RWPE2 (cell line): ENCODE measurements at regions not wholly inside any gene's neighbourhood (a gene's known extent, or its start where the extent isn't known, plus 50 kb on each side); places are given as distances from the start of the nearest gene placed in this dataset.

Source experiments
- ATAC-seq: fragments of 200-7000 bp; cut with Tn5 transposase; 3 replicates; pipeline ENCODE4 v1.9.1; 2021; ENCODE audit warnings: low read depth
- DNase-seq: peaks from one replicate; pipeline ENCODE4 v3.0.0-alpha.2; 2020; ENCODE audit warnings: low spot score
- H3K27ac ChIP-seq: fragments of 450-650 bp; 2 replicates; pipeline ENCODE4 v1.5.1; 2017; ENCODE audit warnings: mild to moderate bottlenecking; ENCODE audit not compliant: poor library complexity, severe bottlenecking
- H3K27me3 ChIP-seq: fragments of 250-450 bp; sonication (Bioruptor Pico); 2 replicates; pipeline ENCODE4 v1.5.1; 2021; ENCODE audit warnings: mild to moderate bottlenecking, moderate library complexity; ENCODE audit not compliant: insufficient read depth, poor library complexity, severe bottlenecking
- H3K36me3 ChIP-seq: fragments of 250-450 bp; sonication (Bioruptor Pico); 2 replicates; pipeline ENCODE4 v1.5.1; 2020; ENCODE audit warnings: low read depth, mild to moderate bottlenecking, moderate library complexity
- H3K4me1 ChIP-seq: fragments of 250-450 bp; sonication (Bioruptor Pico); 2 replicates; pipeline ENCODE4 v1.5.1; 2021; ENCODE audit warnings: mild to moderate bottlenecking, moderate library complexity; ENCODE audit not compliant: insufficient read depth, poor library complexity, severe bottlenecking
- H3K4me3 ChIP-seq: fragments of 250-450 bp; sonication (Bioruptor Pico); 2 replicates; pipeline ENCODE4 v1.5.1; 2021; ENCODE audit warnings: mild to moderate bottlenecking, moderate library complexity; ENCODE audit not compliant: severe bottlenecking
- H3K9me3 ChIP-seq: fragments of 250-450 bp; sonication (Bioruptor Pico); 2 replicates; pipeline ENCODE4 v1.5.1; 2021; ENCODE audit warnings: mild to moderate bottlenecking, moderate library complexity; ENCODE audit not compliant: severe bottlenecking
- TF ChIP-seq, protein P1 (sequence below): fragments of 450-650 bp; IDR thresholded peaks from one replicate; pipeline ENCODE4 v1.5.1; 2017; ENCODE audit warnings: mild to moderate bottlenecking, moderate library complexity; ENCODE audit not compliant: poor library complexity, severe bottlenecking

DNA sequence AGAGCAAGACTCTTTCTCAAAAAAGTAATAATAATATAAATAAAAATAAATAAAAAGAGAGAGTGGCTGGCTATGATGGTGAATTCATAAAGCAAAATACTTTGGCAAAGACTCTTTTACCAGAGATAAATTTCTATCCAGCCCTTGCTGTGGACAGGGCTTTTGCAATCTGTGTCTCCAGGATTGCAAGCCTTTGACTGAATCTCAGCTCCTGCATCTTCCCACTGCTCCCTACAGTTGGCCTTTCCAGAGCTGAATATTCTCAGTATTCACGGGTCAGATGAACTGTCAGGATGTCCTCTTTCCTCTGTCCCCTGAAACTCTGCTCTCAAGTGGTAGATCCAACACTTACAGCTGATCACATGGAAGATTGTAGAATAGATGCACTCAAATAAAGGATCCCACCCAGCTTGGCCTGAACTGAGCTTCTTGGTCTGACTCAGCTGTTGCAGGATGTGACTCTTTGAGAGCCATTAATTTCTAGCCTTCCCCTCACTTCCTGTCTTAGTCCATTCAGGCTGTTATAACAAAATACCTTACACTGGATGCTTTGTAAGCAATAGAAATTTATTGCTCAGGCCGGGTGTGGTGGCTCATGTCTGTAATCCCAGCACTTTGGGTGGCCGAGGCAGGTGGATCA, 123.4 kb upstream of the GUCY1A1 start:
- Histone ChIP-seq H3K27me3 (no peaks in the 10 kb centered on the region), H3K36me3 (no peaks in the 10 kb centered on the region), H3K9me3 (no peaks in the 10 kb centered on the region), H3K4me3 (no peak overlapping the region), H3K27ac (peak overlapping the region; percentile 3), H3K4me1 (no peaks in the 10 kb centered on the region)
- peak; percentile 85; the same call in 2 of the 3 replicates for ATAC-seq
- TF ChIP-seq, protein P1, sequence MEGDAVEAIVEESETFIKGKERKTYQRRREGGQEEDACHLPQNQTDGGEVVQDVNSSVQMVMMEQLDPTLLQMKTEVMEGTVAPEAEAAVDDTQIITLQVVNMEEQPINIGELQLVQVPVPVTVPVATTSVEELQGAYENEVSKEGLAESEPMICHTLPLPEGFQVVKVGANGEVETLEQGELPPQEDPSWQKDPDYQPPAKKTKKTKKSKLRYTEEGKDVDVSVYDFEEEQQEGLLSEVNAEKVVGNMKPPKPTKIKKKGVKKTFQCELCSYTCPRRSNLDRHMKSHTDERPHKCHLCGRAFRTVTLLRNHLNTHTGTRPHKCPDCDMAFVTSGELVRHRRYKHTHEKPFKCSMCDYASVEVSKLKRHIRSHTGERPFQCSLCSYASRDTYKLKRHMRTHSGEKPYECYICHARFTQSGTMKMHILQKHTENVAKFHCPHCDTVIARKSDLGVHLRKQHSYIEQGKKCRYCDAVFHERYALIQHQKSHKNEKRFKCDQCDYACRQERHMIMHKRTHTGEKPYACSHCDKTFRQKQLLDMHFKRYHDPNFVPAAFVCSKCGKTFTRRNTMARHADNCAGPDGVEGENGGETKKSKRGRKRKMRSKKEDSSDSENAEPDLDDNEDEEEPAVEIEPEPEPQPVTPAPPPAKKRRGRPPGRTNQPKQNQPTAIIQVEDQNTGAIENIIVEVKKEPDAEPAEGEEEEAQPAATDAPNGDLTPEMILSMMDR, result no peak
- no peak for DNase-seq

DNA sequence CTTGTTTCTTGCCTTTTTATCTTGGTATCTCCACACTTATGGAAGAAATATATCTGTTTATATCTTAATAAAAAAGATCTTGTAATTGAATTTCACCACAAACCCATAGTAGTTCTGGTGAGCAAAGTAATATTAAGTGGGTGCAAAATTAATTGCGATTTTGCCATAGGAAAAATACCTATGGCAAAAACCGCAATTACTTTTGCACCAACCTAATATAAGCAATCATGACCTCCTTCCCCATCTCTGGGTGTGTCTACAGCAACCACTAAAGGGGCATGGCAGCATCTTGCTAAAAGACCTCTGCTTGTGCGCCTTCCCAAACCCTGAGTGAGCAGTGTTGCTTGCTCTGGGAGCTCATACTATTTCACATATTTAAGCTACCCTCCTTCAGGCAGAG, 124.2 kb upstream of the GUCY1A1 start:
- Histone ChIP-seq H3K27me3 (no peaks in the 10 kb centered on the region), H3K4me1 (no peaks in the 10 kb centered on the region), H3K36me3 (no peaks in the 10 kb centered on the region), H3K27ac (no peak overlapping the region), H3K4me3 (no peak overlapping the region), H3K9me3 (no peaks in the 10 kb centered on the region)
- DNase-seq (no peak), ATAC-seq (no peak)
- TF ChIP-seq, protein P1, result no peak

DNA sequence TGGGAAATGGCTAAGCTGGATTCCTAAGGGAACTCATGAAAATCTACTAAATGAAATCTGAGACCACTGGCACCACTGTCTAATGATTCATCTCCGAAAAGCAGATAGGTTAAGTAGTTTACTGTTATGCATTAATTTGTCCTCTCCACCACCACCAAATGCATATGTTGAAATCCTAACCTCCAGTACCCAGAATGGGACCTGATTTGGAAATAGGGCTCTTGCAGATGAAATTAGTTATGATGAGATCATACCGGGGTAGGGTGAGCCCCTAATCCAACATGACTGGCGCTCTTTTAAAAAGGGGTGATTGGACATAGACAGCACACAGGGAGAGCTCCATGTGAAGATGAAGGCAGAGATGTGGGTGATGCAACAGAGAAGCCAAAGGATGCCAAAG, 124.9 kb upstream of the GUCY1A1 start:
- Histone ChIP-seq H3K4me3 (no peak overlapping the region), H3K9me3 (no peaks in the 10 kb centered on the region), H3K27me3 (no peaks in the 10 kb centered on the region), H3K4me1 (no peaks in the 10 kb centered on the region), H3K36me3 (no peaks in the 10 kb centered on the region), H3K27ac (no peak overlapping the region)
- TF ChIP-seq, protein P1, result no peak
- DNase-seq (no peak), ATAC-seq (no peak)

DNA sequence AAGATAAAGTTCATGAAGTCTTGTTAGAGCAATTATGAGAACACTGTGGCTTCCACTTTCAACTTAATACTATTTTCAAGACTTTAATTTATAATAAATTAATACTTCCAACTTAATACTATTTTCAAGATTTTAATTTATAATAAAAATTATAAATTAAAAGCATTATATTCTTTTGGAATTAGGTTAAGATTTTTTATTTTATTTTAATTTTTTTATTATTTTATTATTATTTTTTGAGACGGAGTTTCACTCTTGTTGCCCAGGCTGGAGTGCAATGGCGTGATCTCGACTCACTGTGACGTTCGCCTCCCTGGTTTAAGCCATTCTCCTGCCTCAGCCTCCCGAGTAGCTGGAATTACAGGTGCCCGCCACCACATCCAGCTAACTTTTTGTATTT, 126.0 kb upstream of the GUCY1A1 start:
- no peaks in the 10 kb centered on the region for H3K27me3 ChIP-seq
- no peaks in the 10 kb centered on the region for H3K4me1 ChIP-seq
- no peak overlapping the region for H3K27ac ChIP-seq
- H3K4me3 ChIP-seq, result no peak overlapping the region
- H3K9me3 ChIP-seq, result no peaks in the 10 kb centered on the region
- ATAC-seq (no peak), DNase-seq (no peak)
- TF ChIP-seq, protein P1, result no peak
- H3K36me3 ChIP-seq, result no peaks in the 10 kb centered on the region

DNA sequence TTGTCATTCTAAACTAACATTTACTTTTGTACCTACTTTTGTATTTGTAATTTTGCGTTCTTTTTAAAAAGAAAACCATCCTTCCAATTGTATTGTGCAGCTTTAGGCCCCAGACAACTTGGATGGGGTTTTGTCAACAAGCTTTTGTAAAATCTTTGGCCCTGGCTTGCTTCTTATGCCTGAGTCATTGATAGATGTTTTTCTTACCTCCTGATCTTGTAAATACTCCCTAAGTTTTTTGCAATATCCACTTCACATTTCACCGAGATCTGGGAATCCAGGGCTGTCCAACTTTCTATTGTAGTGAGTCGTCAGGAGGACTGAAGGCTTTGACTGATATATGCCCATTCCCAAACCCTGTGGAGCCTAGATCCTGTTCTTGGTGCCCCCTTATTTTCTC, 126.9 kb upstream of the GUCY1A1 start:
- H3K36me3 ChIP-seq, result no peaks in the 10 kb centered on the region
- H3K4me1 ChIP-seq, result no peaks in the 10 kb centered on the region
- no peak overlapping the region for H3K27ac ChIP-seq
- DNase-seq (no peak), ATAC-seq (no peak)
- no peaks in the 10 kb centered on the region for H3K27me3 ChIP-seq
- TF ChIP-seq, protein P1, result no peak
- H3K4me3 ChIP-seq, result no peak overlapping the region
- no peaks in the 10 kb centered on the region for H3K9me3 ChIP-seq
